NCI-H1694 (cell line): ENCODE measurements at regions not wholly inside any gene's neighbourhood (a gene's known extent, or its start where the extent isn't known, plus 50 kb on each side); places are given as distances from the start of the nearest gene placed in this dataset.
"Not testable (repeated sequence)": the region's sequence is repeated elsewhere in the genome, so short reads cannot be mapped to it uniquely, and the experiment has no call there.

ENCODE experiments used
- DNase-seq: peaks from one replicate; lab custom pipeline; 2025; lab: John Stamatoyannopoulos, UW

DNA sequence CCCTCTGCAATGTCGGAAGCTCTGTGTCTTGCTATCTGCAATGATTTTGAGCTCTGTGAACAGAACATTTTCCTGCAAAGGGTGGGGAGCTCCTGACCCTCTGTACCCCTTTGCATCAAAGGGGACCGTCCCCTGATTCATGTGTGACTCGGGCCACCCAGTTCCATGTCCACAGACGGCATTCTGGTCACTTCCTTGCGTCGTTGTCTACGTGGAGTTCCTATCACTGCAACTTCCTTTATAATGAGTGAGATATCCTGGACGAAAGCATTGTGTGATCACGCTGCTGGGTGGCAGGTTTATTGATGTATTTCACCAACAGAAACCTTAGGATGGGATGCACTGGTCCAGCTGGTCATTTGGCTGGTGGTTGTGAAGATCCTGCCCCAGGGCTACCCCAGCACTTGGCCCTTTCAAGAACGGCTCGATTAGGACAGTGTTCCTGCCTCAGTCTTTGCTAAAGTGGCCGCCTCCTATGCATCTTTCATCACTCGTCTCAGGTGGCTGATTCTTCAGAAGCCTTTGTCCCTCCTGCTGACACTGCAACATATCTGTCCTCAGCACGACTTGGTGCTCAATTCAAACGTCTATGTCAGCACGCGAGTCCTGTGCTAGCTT is 202.7 kb downstream of the ACKR3 start:
- DNase-seq = no peak

DNA sequence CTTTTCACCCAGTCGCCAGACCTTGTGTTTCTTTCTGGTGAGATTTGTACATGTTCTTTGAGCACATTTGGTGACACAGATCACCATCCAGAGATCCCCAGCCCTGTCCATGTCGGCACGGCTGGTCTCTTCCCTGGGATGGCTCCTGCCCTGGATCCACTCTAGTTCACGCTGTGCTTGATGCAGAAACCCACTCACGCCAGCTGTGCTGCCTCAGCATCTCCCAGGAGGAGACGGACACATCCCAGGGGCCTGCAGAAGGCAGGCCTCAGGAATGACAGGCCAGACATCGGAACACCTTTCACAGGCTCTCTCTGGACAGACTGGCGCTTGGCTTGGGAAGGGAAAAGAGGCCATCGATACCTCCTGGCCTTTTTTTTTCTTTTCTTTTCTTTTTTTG is 203.6 kb downstream of the ACKR3 start:
- DNase-seq = no peak

DNA sequence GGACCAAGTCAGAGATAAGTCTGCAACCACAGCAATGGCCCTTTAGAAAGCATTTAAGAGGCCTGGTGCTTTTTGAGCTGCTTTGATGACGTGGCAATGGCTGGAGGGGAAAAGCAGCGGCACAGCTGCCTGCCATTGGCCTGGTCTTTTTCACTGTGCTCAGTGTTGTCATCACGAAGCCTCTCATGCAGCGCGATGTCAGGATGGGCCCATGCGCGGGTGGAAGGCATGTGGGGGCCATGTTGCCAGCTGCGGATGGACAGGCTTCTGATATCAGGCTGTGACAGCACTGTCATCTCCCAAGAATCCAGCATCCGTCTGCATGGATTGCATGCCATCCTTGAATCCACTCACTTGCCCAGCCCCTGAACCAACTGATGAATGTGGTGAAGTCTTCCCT is 204.5 kb downstream of the ACKR3 start:
- DNase-seq = no peak

DNA sequence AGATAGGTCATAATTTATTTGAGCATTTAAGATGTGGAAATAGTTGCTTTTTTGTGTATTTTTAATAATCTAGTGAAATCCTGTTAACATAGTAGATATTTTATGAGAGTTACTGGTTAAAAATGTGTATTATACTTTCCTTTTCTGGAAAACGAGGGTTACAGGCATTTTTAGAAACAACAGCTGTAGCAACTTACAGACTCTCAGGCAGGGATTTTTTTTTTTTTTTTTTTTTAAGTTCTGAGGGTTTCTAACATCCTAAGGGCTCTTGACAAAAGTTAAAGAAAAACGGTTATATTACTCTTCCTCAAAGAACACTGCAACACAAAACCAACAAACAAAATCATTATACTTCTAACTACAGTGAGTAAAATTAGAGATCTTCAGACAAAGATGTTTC is 205.9 kb downstream of the ACKR3 start:
- no peak for DNase-seq

DNA sequence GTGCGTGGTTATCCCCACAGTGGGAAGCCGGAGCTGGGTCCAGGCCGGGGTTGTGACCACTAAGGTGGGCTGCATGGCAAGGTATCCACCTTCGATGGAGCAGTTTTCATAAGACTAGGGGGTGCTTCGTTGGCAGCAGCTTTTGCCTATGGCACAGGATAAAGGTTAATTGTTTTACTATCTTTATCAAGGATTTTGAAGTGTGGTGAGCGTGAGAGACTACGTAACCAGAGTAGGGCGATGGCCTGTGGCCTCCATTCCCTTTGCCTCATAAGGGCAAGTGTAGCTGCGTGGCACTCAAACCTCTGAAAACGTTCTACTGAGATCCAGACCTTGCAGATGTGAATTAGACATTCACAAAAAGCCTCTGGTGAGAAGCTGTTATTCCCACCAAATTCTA is 206.6 kb downstream of the ACKR3 start:
- no peak for DNase-seq

DNA sequence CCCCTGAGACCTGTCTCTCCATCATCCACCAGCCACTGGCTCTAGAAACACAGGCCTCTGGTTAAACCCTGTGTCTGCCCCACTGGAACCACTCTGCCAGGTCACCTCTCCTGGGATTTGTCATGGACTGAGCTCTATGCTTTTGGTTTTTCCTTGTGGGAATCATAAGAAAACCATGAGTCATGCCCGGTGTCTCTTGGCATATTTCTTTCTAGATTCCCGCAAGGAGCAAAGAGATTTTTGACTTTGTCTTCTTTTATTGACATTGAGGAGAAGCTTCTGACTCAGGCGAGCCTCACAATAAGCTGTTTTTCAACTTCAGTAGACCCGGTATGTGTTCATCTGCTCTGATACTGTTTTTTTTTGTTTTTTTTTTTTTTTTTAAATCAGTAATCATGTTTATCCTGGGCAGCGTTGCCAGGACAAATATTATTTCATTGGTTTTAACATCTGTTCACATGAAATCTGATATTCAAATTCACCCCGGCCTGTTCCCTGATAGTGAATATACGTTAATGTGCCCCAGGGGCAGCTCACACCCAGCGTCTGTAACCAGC is 207.1 kb downstream of the ACKR3 start:
- DNase-seq = peak; percentile 78

DNA sequence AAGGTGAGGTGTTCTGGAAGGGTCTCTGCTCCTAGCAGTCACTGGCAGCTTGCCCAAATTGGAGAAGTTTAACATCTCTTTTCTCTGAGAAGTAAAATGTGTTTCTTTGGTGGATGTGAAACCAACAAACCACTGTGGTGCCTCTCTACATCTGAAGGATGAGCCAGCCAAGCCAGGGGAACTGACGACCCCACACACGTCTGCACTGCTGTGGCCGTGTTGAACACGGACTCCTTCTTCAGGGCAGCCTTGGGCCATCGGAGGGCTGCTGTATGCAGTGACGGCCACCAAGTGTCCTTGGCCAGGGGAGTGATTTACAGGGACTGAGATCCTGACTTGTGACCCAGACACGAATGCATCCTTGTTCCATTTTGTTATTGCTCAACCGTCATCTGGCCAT is 207.8 kb downstream of the ACKR3 start:
- no peak for DNase-seq

DNA sequence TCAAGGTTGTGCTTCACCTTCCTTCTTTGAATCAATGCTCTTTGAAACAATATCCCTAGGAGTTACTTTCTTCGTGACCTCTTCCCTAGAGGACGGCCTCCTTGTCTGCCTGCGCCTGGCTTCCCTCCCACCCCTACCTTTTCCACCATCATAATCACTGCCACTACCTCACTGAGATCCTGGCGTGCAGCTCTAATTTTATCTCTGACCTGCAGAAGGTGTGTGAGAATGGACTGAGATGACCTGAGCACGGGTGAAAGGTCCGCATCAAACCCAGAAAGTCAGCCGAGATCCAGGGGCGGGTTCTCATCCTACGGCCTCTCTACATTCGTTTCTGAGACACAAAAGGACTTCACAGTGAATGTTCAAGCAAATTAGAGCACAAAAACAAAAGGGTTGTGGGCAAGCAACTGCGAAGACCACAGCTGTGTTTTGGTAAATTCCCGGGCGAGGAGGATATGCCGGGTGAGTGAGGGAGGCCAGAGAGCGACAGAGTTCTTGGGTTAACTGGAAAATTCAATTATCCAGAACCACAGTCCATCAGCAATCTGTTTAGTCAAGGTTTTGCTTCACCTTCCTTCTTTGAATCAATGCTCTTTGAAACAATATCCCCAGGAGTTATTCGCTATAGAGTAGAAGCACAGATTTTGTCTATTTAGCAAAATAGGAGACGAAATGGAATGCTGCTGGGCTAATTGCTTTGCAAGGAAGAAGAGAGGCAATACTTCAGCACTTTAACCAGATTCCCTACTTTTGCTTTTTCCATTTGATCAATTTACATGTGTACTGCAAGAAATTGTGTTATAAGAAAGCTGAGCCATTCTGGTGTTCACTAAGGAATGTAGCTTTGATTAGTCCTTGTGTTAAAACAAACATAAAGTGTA is 212.6 kb downstream of the ACKR3 start:
- DNase-seq = no peak

DNA sequence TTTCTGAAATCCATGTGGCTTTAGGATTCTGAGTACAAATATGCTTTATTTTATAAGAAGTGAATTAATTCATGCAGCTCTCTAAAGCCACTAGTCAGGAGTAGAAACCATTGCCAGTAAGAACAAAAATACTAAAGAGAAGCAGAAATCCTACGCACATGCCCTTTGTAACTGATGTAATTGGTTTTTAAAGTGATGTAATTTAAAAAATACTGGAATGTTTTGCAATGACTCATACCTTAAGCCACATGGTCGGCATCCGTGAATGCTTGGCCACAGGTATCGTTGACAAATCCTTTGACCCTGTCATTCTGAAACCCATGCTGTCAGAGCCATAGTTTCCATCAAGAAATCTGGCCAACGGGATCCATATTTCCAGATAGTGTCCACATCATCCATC is 213.3 kb downstream of the ACKR3 start:
- DNase-seq = no peak

DNA sequence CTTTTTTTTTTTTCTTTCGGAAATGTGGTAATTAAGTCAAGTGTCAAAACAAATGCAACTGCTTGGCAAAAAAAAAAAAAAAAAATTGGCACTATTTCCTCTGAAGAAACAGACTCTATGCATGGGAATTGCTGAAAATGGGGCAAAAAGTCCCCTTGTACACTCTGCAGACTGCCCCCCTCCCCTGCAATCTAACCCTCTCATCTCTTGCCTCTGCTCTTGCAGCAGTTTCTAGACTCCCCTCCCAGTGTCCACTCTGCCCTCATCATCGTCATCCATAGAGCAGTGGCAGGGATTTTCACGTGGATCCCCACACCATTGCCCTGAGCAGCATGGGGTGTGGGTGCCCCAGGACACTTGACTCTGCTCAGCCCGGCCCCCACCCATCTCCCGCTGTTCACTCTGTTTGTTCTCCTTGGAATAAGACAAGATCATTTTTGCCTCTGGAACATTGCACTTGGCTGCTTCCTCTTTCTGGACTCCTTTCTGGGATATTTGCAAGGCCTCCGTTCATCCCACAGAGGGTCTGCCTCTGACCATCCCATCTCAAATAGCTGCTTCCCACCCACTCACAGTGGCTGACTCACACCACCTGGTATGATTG is 213.9 kb downstream of the ACKR3 start:
- no peak for DNase-seq

DNA sequence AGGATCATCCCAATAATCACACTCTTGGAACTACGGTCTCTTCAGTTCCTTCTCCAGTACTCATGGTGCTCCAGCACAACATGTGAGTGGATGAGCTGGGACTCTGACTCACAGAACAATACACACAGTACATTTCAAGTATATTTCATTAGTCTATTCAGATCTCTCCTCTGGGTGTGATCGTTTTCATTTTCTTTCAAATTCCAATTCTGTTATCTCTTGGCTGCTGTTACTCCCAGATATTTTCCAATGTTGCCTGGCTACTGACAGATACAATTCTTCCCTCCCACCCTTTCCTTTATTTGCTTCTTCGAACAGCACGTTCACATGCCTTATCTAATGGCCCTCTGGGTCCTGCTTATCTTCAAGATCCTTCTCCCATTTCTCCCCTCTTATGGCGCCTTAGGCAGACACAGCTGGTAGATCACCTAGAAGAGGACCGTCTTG is 216.0 kb downstream of the ACKR3 start:
- DNase-seq = no peak

DNA sequence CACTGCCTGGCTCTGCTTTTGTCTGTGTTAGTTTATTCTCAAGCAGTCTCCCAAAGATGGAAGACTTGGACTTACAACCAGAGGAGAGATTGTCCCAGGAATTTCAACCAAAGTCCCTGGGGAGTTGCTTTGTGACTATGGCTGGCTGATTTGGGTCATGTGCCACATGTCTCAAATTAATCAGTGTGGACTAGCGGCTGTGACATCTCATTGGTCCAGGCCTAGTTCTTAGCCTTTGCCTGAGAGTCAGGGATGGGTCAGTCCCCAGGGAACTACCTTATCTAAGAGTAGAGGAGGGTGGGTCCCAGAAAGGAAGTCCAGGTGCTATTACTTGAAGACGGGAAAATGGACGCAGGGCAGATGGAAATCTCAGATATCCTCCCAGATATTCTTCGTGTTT is 217.1 kb downstream of the ACKR3 start:
- no peak for DNase-seq

DNA sequence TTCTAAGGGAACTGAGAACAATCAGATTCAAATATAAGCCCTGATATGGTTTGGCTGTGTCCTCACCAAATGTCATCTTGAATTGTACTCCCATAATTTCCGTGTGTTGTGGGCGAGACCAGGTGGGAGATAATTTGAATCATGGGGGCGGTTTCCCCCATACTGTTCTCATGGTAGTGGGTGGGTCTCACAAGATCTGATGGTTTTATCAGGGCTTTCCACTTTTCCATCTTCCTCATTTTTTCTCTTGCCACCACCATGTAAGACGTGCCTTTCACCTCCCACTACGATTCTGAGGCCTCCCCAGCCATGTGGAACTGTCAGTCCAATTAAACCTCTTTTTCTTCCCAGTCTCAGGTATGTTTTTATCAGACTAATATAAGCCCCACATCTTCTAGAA is 217.8 kb downstream of the ACKR3 start:
- not testable (repeated sequence) for DNase-seq

DNA sequence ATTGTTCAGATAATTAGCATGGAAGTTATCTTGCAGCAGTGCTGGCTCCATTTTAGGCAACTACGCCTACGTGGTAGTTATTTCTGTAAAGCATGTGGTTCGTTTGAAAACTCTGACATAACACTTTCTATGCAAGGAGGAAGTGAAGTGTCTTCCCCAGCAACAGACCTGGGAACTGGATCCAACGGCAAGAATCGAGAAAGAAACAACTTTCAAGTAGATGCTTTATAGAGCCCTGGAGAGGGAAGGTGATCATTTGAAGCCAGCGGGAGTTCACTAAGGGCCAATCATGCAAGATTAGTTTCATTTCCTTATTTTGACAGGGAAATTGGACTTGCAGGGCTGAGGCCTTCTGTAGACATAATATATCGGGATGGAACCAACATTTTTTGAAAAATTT is 218.3 kb downstream of the ACKR3 start:
- DNase-seq = no peak

DNA sequence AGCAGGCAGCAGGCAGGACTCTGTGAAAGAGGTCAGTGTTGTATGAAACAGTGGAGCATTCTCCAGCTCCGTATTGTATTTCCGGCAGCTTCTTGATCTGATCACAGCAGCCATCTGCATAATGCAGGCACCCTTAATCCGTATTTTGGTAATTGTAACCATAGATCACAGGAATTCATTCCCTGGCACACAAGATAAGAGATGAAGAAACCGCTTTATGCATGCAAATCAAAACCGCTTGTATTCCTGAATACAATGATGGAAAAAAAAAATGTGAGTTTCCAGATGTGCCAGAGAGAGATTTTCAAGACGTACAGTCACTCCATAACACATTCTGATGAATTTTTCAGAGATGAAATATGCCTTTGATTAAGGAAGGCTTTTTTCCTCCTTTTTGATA is 221.3 kb downstream of the ACKR3 start:
- no peak for DNase-seq

DNA sequence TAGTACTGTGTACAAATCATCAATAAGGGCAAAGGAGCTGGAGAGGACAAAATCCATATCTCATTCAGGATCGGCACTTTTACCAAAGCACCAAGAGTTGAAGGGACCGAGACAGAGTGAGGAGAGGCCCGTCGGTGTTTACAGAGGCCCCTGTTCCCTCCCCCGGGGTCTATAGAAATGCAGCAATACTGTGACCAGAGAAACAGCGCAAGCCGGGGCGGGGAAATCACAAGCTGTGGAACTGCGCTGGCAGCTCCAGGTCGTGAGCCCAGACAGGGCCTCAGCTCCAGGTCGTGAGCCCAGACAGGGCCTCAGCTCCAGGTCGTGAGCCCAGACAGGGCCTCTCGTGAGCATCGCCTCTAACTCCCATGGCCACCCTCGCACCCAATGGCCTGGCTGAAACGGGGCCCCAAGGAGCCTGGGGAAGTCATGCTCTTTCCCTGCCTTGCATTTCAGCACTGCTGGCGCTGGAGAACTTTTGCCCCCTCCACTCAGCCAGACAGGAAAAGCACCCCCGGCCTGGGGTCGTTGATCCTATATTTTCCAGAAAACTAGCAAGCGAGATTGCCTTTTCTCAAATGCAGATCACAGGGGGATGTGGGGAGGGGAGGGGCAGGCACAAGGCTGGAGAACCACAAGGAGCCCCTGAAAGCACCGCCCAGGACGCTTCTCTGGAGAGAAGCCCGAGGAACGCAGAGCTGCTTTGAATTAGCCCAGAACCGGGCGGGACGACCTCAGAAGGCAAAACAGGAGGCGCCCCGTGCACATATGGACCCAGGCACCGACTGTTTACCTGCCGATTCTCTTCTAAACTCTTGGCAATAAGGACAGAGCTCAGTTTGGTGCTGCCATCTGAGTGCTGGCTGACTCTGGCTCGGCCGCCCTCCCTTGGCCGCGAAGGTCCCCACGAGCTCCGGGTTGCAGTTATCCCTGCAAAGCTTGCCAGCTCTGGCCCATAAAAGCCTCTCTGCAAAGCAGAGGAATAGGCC is 223.7 kb downstream of the ACKR3 start:
- no peak for DNase-seq

DNA sequence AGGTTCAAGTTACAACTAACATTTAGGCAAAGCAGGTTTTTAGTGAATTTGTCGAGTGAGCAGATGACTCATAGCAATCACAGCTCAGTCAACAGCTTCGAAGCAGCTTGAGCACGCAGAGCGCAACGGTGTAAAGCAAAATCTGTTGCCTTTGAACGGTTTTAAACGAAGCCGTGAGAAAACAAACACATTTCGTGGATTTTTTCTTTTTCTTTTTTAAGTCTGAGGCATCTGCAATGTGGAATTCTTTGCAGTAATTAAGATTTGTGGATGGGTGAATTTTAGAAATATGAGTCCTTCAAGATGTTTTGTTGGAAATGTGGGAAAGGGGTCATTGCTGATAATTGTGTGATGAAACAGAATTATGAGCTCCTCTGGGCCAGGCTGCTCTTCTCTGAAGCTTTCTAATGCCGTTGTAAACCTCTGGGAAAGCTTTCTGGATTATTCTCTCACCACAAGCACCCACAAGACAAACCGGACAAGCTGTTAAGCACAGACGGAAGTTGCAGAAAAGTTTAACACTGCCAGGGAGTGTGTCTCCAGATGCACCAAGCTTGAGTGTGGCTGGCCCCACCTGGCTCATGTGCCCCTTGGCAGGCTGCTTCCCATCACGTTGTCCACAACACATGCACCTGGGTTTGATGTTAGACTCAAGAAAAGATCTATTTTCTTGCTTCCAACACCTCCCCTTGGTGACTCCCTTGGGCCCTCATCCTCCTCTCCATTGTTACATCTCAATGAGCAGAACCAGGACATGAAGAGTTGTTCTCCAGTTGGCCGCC is 224.7 kb downstream of the ACKR3 start:
- DNase-seq = no peak

DNA sequence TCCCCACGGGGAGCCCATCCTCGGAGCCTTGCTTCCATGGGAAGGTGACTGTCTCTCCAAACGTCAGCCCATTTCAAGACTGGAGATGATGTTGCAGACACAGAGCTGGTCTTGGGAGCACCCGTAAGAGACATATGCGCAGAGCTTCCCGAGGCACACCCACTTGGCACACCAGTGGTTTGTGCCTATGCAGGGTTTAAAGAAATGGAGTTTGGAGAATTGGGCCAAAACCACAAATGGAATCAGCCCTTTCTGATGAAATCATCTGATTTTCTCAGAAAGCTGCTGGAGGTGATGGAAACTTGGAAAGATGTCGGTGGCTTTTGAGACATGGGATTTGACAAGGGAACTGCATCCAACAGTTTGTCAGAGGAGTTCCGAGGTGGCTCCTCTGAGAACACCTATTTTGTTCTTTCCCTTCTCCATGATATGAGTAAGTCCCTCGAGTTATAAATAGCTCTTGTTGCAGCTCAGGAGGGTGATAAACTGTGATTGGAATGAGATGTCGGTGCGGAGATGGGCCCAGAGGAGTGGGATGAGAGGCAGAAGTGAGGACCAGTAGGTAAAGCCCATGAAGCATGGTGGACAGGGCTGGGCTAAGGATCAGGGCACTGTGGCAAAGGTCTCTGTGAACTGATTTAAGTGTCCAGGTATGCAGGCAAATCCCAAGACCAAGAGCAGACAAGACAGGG is 225.7 kb downstream of the ACKR3 start:
- DNase-seq = no peak

DNA sequence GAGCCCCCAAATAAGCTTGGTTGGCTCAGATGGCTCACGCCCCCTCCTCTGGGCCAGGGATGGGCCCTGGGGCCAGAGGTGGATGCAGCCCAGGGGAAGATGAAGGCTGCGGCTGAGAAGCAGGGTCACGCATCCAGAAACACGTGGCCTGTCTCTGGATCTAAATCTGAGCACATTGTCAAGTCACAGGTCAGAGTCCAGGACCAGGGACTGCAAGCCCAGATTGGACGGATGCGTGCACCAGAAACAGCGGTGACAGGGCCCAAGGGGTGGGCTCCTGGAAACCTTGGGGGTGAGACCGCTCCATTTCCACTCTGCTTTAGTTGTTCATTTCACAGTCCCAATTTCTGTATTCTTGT is 226.2 kb downstream of the ACKR3 start:
- DNase-seq = no peak

DNA sequence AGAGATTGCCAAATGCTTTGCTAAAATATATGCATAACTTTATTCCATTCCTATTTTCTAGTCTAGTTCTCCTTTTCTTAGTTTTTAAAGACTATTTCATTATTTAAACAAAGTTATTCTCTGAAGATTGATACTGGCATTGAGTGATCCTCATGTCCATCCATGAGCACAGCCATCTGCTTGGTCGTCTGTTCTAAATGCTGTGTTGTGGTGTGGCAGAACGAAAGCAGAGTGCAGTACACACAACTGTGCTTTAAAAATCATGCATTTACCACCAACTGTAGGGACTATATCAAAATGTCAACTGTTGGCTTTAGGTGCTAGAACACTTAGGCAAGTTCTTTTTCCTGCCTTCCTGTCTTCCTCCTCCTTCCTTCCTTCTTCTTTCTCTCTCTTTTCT is 226.6 kb downstream of the ACKR3 start:
- no peak for DNase-seq
